Kidney (tissue), 13 donors: ENCODE measurements at regions not wholly inside any gene's neighbourhood (a gene's known extent, or its start where the extent isn't known, plus 50 kb on each side); places are given as distances from the start of the nearest gene placed in this dataset.

ENCODE experiments used
- DNase-seq, 5 donors: peaks; one replicate each; pipeline ENCODE4 v3.0.0-alpha.2; 2013 to 2020
- FAIRE-seq: peaks from 2 replicates; lab custom pipeline; 2012; peaks lifted over from hg19 to GRCh38; lab: Jason Lieb, UNC
- H3K27ac ChIP-seq, 2 donors: one replicate each; pipeline ENCODE4 v1.7.0; 2013; ENCODE audit warnings: low read depth in 2 of 2, low read length in 2 of 2, inconsistent platforms in 1 of 2
- H3K27me3 ChIP-seq: one replicate; pipeline ENCODE4 v1.7.1; 2013; ENCODE audit warnings: low read length, inconsistent platforms; ENCODE audit not compliant: control insufficient read depth, insufficient read depth
- H3K36me3 ChIP-seq, 3 donors: one replicate each; pipeline versions ENCODE4 v1.7.0 to v1.7.1; 2013; ENCODE audit warnings: low read length in 3 of 3, control low read depth in 1 of 3, inconsistent platforms in 1 of 3; ENCODE audit not compliant: insufficient read depth in 3 of 3, control insufficient read depth in 2 of 3
- H3K4me1 ChIP-seq, 3 donors: one replicate each; pipeline versions ENCODE4 v1.7.0 to v1.7.1; 2013; ENCODE audit warnings: low read length in 3 of 3, inconsistent platforms in 1 of 3, low read depth in 1 of 3; ENCODE audit not compliant: control insufficient read depth in 2 of 3, insufficient read depth in 2 of 3
- H3K4me3 ChIP-seq, 3 donors: one replicate each; pipeline versions ENCODE4 v1.7.0 to v1.8.1; 2013; ENCODE audit warnings: low read length in 3 of 3, control low read depth in 1 of 3, inconsistent platforms in 1 of 3
- H3K9ac ChIP-seq, 3 donors: one replicate each; pipeline versions ENCODE4 v1.7.0 to v1.7.1; 2013; ENCODE audit warnings: low read length in 3 of 3, control low read depth in 1 of 3, inconsistent platforms in 1 of 3
- H3K9me3 ChIP-seq, 3 donors: one replicate each; pipeline versions ENCODE4 v1.7.0 to v1.7.1; 2013; ENCODE audit warnings: low read length in 3 of 3, control low read depth in 1 of 3, inconsistent platforms in 1 of 3; ENCODE audit not compliant: control insufficient read depth in 2 of 3, insufficient read depth in 1 of 3
- intact Hi-C: fragments of 100-400 bp; cut with DNase I; formaldehyde crosslinking; loops from one replicate; pipeline ENCODE4 v1.11.1; 2022
- TF ChIP-seq, protein P1 (sequence below): IDR thresholded peaks from 3 replicates; pipeline ENCODE4 v1.5.1; 2012; ENCODE audit warnings: mild to moderate bottlenecking, moderate library complexity, borderline replicate concordance; ENCODE audit not compliant: insufficient read depth; ENCODE audit errors: extremely low read depth
- donor health status: control.
- donor health status: control.
- donor health status: control.
- donor health status: control.
- donor health status: control.
- donor health status: DM: yes; HTN: yes; CAD: no.
- donor health status: Normal renal cell carcinoma (clear cell type).

- peaks cover 0 to 5% (median 4%) of the 10 kb centered on the region in 3 donors for H3K4me1 ChIP-seq
- H3K9ac ChIP-seq = no peak overlapping the region
- H3K9me3 ChIP-seq = no peaks in the 10 kb centered on the region
- H3K36me3 ChIP-seq = no peaks in the 10 kb centered on the region
- H3K27ac ChIP-seq = peak overlapping the region in 1 of 2 donors; percentile 59
- DNase-seq (no peak), FAIRE-seq (no peak)
- intact Hi-C loops = no loop called here
- no peak overlapping the region for H3K4me3 ChIP-seq
- no peaks in the 10 kb centered on the region for H3K27me3 ChIP-seq
- TF ChIP-seq, protein P1, sequence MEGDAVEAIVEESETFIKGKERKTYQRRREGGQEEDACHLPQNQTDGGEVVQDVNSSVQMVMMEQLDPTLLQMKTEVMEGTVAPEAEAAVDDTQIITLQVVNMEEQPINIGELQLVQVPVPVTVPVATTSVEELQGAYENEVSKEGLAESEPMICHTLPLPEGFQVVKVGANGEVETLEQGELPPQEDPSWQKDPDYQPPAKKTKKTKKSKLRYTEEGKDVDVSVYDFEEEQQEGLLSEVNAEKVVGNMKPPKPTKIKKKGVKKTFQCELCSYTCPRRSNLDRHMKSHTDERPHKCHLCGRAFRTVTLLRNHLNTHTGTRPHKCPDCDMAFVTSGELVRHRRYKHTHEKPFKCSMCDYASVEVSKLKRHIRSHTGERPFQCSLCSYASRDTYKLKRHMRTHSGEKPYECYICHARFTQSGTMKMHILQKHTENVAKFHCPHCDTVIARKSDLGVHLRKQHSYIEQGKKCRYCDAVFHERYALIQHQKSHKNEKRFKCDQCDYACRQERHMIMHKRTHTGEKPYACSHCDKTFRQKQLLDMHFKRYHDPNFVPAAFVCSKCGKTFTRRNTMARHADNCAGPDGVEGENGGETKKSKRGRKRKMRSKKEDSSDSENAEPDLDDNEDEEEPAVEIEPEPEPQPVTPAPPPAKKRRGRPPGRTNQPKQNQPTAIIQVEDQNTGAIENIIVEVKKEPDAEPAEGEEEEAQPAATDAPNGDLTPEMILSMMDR = no peak
These were observed 101.6 kb upstream of the SPRY4 start for GRCh38 chr5:142426129-142427014.

DNA sequence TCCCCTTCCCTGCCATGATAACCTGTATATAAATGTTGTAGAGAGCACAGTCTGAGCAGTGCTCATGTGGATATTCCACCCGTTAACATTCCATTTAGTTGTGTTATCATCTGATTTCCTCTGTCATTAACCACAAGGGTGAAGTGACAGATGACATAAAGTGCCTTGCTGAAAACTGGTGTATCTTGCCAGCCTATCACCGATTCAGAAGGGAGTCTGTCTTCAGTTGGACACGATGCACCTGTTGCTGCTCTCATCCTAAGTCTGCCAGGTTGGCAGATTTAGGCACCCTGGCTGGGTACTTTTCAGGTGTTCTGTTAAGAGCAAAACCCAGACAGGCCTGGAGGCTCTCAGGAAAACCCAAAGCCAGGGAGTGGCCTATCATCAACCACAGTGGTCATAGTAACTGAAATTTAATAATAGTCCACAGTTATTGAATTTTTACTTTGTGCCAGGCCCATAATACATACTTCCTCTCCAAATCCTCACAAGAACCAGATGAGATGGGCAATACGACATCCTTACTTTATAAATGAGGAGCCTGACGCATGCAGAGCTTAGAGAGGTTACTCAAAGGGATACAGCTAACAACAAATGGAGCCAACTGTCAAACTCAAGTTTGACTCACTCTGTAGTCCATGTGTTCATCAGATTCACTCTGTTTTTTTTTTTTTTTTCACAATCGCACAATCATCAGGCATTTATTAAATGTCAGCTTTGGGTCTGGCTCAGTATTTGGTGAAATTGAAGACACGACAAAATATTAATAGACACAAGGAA lies 100.7 kb upstream of the SPRY4 start:
- FAIRE-seq (no peak), DNase-seq (no peak)
- intact Hi-C loops = no loop called here
- H3K27me3 ChIP-seq = no peaks in the 10 kb centered on the region
- no peak overlapping the region for H3K27ac ChIP-seq
- no peak overlapping the region for H3K9ac ChIP-seq
- TF ChIP-seq, protein P1 = no peak
- H3K36me3 ChIP-seq = no peaks in the 10 kb centered on the region
- no peak overlapping the region for H3K4me3 ChIP-seq
- H3K4me1 ChIP-seq = peaks cover 0 to 6% (median 5%) of the 10 kb centered on the region in 3 donors
- H3K9me3 ChIP-seq = no peaks in the 10 kb centered on the region

DNA sequence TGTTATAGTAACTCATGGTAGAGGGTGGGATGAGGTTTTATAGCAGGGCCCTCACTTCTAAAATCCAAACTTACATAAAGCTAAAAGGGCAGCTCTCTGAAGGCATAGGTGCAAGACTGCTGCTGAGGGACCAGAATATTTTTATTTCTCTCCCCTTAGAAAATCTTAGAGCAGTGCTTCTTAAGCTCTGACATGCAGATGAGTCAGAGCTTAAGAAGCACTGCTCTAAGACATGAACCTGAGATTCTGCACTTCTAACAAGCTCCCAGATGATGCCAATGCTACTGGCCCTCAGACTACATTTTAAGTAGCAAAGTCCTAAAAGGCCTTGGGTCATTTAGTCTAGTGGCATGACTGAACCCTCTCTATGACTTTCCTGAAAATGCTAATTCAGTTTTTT lies 97.6 kb upstream of the SPRY4 start:
- intact Hi-C loops = no loop called here
- DNase-seq = no peak
- no peaks in the 10 kb centered on the region for H3K27me3 ChIP-seq
- no peaks in the 10 kb centered on the region for H3K9me3 ChIP-seq
- H3K9ac ChIP-seq = no peak overlapping the region
- H3K4me3 ChIP-seq = no peak overlapping the region
- H3K4me1 ChIP-seq = peaks cover 0 to 6% (median 5%) of the 10 kb centered on the region in 3 donors
- no peak overlapping the region for H3K27ac ChIP-seq
- FAIRE-seq = no peak
- no peaks in the 10 kb centered on the region for H3K36me3 ChIP-seq
- TF ChIP-seq, protein P1 = no peak
